KMS-11 (cell line): ENCODE measurements at regions not wholly inside any gene's neighbourhood (a gene's known extent, or its start where the extent isn't known, plus 50 kb on each side); places are given as distances from the start of the nearest gene placed in this dataset.

Experiments used
- H2AFZ ChIP-seq: fragments of 200-600 bp; sonication (generic); 2 replicates; pipeline ENCODE4 v1.6.1; 2016; ENCODE audit warnings: antibody characterized with exemption, mixed run types, low read depth
- H3K27ac ChIP-seq: fragments of 200-600 bp; sonication (generic); 2 replicates; pipeline ENCODE4 v1.6.1; 2016; ENCODE audit warnings: mild to moderate bottlenecking, mixed run types
- H3K27me3 ChIP-seq: fragments of 200-600 bp; sonication (generic); 2 replicates; pipeline ENCODE4 v1.6.1; 2017; ENCODE audit warnings: mild to moderate bottlenecking, low read depth, mixed run types, moderate library complexity; ENCODE audit not compliant: insufficient read depth
- H3K36me3 ChIP-seq: fragments of 200-600 bp; sonication (generic); 2 replicates; pipeline ENCODE4 v1.6.1; 2017; ENCODE audit warnings: mild to moderate bottlenecking, mixed run types; ENCODE audit not compliant: insufficient read depth
- H3K4me1 ChIP-seq: fragments of 200-600 bp; sonication (generic); 2 replicates; pipeline ENCODE4 v1.6.1; 2016; ENCODE audit warnings: mild to moderate bottlenecking, low read depth, mixed run types; ENCODE audit not compliant: poor library complexity, severe bottlenecking
- H3K4me2 ChIP-seq: fragments of 200-600 bp; sonication (generic); 2 replicates; pipeline ENCODE4 v1.7.0; 2016; ENCODE audit warnings: mild to moderate bottlenecking, mixed run types
- H3K4me3 ChIP-seq: fragments of 200-600 bp; sonication (generic); IDR thresholded peaks from 2 replicates; pipeline ENCODE4 v1.6.1; 2017; ENCODE audit warnings: low read depth, low read length, mixed read lengths; ENCODE audit not compliant: insufficient read depth
- H3K79me2 ChIP-seq: fragments of 200-600 bp; sonication (generic); 2 replicates; pipeline ENCODE4 v1.6.1; 2016; ENCODE audit warnings: low read depth, mixed run types; ENCODE audit not compliant: insufficient read depth
- H3K9ac ChIP-seq: fragments of 200-600 bp; sonication (generic); 2 replicates; pipeline ENCODE4 v1.6.1; 2016; ENCODE audit warnings: mild to moderate bottlenecking, mixed run types
- H4K20me1 ChIP-seq: fragments of 200-600 bp; sonication (generic); 2 replicates; pipeline ENCODE4 v1.6.1; 2016; ENCODE audit warnings: mild to moderate bottlenecking, mixed run types; ENCODE audit not compliant: insufficient read depth
- CTCF ChIP-seq: fragments of 200-600 bp; sonication (generic); conservative IDR thresholded peaks from 2 replicates; pipeline ENCODE4 v1.6.1; 2017; ENCODE audit warnings: low read depth, mild to moderate bottlenecking, antibody characterized with exemption, low read length, moderate library complexity, mixed read lengths

- no peaks in the 10 kb centered on the region for H3K27me3 ChIP-seq
- no peaks in the 10 kb centered on the region for H3K4me1 ChIP-seq
- no peaks in the 10 kb centered on the region for H3K36me3 ChIP-seq
- no peak overlapping the region for H3K9ac ChIP-seq
- no peak overlapping the region for H3K4me2 ChIP-seq
- H3K27ac ChIP-seq = no peak overlapping the region
- no peak for TF ChIP-seq CTCF
- no peak overlapping the region for H2AFZ ChIP-seq
- H3K79me2 ChIP-seq = no peaks in the 10 kb centered on the region
- no peaks in the 10 kb centered on the region for H4K20me1 ChIP-seq
- H3K4me3 ChIP-seq = no peak overlapping the region
Measured at GRCh38 chr13:78999494-78999893, 340.5 kb upstream of the OBI1 start.

- no peaks in the 10 kb centered on the region for H3K4me1 ChIP-seq
- no peak overlapping the region for H3K4me3 ChIP-seq
- no peaks in the 10 kb centered on the region for H4K20me1 ChIP-seq
- H3K36me3 ChIP-seq = no peaks in the 10 kb centered on the region
- no peak overlapping the region for H3K9ac ChIP-seq
- H3K4me2 ChIP-seq = no peak overlapping the region
- no peak overlapping the region for H3K27ac ChIP-seq
- H2AFZ ChIP-seq = no peak overlapping the region
- H3K79me2 ChIP-seq = no peaks in the 10 kb centered on the region
- TF ChIP-seq CTCF = no peak
- no peaks in the 10 kb centered on the region for H3K27me3 ChIP-seq
Measured at GRCh38 chr13:78998630-78999315, 339.8 kb upstream of the OBI1 start.

GRCh38 chr13:78997902-78998629 is 339.1 kb upstream of the OBI1 start:
- H3K4me3 ChIP-seq = no peak overlapping the region
- no peak overlapping the region for H3K27ac ChIP-seq
- H2AFZ ChIP-seq = no peak overlapping the region
- H3K27me3 ChIP-seq = no peaks in the 10 kb centered on the region
- no peak overlapping the region for H3K9ac ChIP-seq
- no peak overlapping the region for H3K4me2 ChIP-seq
- H4K20me1 ChIP-seq = no peaks in the 10 kb centered on the region
- no peaks in the 10 kb centered on the region for H3K79me2 ChIP-seq
- TF ChIP-seq CTCF = no peak
- H3K36me3 ChIP-seq = no peaks in the 10 kb centered on the region
- no peaks in the 10 kb centered on the region for H3K4me1 ChIP-seq

GRCh38 chr13:78993792-78994191 is 334.8 kb upstream of the OBI1 start:
- no peak for TF ChIP-seq CTCF
- Histone ChIP-seq H3K27ac (no peak overlapping the region), H3K4me2 (no peak overlapping the region), H3K36me3 (no peaks in the 10 kb centered on the region), H4K20me1 (no peaks in the 10 kb centered on the region), H2AFZ (no peak overlapping the region), H3K79me2 (no peaks in the 10 kb centered on the region), H3K4me3 (no peak overlapping the region), H3K27me3 (no peaks in the 10 kb centered on the region), H3K9ac (no peak overlapping the region), H3K4me1 (no peaks in the 10 kb centered on the region)
